PC-3 (cell line): ENCODE measurements at regions not wholly inside any gene's neighbourhood (a gene's known extent, or its start where the extent isn't known, plus 50 kb on each side); places are given as distances from the start of the nearest gene placed in this dataset.

Experiments
- EZH2phosphoT487 ChIP-seq: fragments of 300-600 bp; sonication (generic); IDR thresholded peaks from 2 replicates; pipeline ENCODE4 v1.6.1; 2018; ENCODE audit warnings: mild to moderate bottlenecking, antibody characterized with exemption, low read length, borderline replicate concordance
- TF ChIP-seq, protein P1 (sequence below): fragments of 300-600 bp; sonication (generic); conservative IDR thresholded peaks from 2 replicates; pipeline ENCODE4 v1.5.1; 2017; ENCODE audit warnings: antibody characterized with exemption, low read depth, mild to moderate bottlenecking, low read length

DNA sequence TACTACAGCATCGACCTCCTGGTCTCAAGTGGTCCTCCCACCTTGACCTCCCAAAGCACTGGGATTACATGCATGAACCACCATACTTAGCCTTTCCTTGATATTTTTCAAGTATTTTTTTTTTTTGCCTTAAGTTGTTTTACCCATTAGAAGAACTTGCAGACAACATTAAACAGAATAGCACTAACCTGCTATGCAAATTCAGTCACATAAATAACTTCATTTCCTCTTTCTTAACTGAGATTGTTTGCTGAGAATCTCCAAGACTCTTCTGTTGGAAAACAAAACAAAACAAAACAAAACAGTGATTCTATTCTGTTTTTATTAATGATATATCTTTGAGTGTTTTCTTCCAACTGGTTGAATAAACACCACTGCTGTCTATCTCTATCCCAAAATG is 115.9 kb upstream of the IFNG-AS1 start:
- TF ChIP-seq, protein P1, sequence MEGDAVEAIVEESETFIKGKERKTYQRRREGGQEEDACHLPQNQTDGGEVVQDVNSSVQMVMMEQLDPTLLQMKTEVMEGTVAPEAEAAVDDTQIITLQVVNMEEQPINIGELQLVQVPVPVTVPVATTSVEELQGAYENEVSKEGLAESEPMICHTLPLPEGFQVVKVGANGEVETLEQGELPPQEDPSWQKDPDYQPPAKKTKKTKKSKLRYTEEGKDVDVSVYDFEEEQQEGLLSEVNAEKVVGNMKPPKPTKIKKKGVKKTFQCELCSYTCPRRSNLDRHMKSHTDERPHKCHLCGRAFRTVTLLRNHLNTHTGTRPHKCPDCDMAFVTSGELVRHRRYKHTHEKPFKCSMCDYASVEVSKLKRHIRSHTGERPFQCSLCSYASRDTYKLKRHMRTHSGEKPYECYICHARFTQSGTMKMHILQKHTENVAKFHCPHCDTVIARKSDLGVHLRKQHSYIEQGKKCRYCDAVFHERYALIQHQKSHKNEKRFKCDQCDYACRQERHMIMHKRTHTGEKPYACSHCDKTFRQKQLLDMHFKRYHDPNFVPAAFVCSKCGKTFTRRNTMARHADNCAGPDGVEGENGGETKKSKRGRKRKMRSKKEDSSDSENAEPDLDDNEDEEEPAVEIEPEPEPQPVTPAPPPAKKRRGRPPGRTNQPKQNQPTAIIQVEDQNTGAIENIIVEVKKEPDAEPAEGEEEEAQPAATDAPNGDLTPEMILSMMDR: no peak
- no peak for TF ChIP-seq EZH2phosphoT487
